ENCODE measurements at regions not wholly inside any gene's neighbourhood (a gene's known extent, or its start where the extent isn't known, plus 50 kb on each side); places are given as distances from the start of the nearest gene placed in this dataset.

DNA sequence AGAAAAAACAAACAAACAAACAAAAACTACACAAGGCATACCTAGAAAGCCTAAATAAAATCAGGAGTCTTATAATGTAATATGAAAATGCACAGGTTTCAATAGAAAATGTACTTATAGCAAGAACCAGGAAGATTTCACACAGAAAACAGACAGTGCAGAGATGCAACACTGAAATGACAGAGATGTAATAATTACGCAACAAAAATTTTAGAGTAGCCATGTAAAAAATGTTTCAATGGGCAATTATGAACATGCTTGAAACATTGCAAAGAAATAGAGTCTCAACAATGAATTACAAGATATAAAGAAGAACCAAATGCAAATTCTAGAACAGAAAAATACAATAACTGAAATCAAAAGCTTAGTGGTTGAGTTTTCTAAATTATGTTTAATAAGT, 405.9 kb downstream of the PLK2 start:
- TF ChIP-seq, protein P1, sequence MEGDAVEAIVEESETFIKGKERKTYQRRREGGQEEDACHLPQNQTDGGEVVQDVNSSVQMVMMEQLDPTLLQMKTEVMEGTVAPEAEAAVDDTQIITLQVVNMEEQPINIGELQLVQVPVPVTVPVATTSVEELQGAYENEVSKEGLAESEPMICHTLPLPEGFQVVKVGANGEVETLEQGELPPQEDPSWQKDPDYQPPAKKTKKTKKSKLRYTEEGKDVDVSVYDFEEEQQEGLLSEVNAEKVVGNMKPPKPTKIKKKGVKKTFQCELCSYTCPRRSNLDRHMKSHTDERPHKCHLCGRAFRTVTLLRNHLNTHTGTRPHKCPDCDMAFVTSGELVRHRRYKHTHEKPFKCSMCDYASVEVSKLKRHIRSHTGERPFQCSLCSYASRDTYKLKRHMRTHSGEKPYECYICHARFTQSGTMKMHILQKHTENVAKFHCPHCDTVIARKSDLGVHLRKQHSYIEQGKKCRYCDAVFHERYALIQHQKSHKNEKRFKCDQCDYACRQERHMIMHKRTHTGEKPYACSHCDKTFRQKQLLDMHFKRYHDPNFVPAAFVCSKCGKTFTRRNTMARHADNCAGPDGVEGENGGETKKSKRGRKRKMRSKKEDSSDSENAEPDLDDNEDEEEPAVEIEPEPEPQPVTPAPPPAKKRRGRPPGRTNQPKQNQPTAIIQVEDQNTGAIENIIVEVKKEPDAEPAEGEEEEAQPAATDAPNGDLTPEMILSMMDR (IDR thresholded peaks at IDR 0.05), result no peak
- TF ChIP-seq POLR2AphosphoS5 (IDR thresholded peaks at IDR 0.05) (no peak), POLR2A (IDR thresholded peaks at IDR 0.05) (no peak)
